Coronary artery (tissue), 2 donors: ENCODE measurements at regions not wholly inside any gene's neighbourhood (a gene's known extent, or its start where the extent isn't known, plus 50 kb on each side); places are given as distances from the start of the nearest gene placed in this dataset.
"Not testable (repeated sequence)": the region's sequence is repeated elsewhere in the genome, so short reads cannot be mapped to it uniquely, and the experiment has no call there.

ENCODE experiments used
- DNase-seq: peaks from one replicate; pipeline ENCODE4 v3.0.0-alpha.2; 2017; ENCODE audit warnings: low spot score
- H3K27ac ChIP-seq, 2 donors: fragments of 200-600 bp; sonication (generic); one replicate each; pipeline ENCODE4 v1.5.1; 2016 to 2019
- H3K4me3 ChIP-seq: fragments of 200-600 bp; sonication (generic); 2 replicates; pipeline ENCODE4 v1.5.1; 2016; ENCODE audit warnings: mild to moderate bottlenecking, moderate library complexity
- CTCF ChIP-seq: fragments of 200-600 bp; sonication (generic); IDR thresholded peaks from one replicate; pipeline ENCODE4 v1.5.1; 2019; ENCODE audit warnings: antibody characterized with exemption

- no peak overlapping the region for H3K27ac ChIP-seq
- DNase-seq, result no peak
- no peak overlapping the region for H3K4me3 ChIP-seq
- TF ChIP-seq CTCF, result no peak
Measured at GRCh38 chr14:95770777-95771176, 56.9 kb upstream of the TCL1A start.

GRCh38 chr14:95769976-95770375 is 56.1 kb upstream of the TCL1A start:
- DNase-seq, result no peak
- Histone ChIP-seq H3K27ac (no peak overlapping the region), H3K4me3 (no peak overlapping the region)
- TF ChIP-seq CTCF, result no peak

- H3K4me3 ChIP-seq, DNase-seq, H3K27ac ChIP-seq: not testable (repeated sequence)
Measured at GRCh38 chr14:95769431-95769830, 55.5 kb upstream of the TCL1A start.

GRCh38 chr14:95765051-95765450 is 51.1 kb upstream of the TCL1A start:
- DNase-seq, result no peak
- TF ChIP-seq CTCF, result no peak
- Histone ChIP-seq H3K4me3 (no peak overlapping the region), H3K27ac (no peak overlapping the region)

GRCh38 chr14:95763875-95764274 is 50.0 kb upstream of the TCL1A start:
- Histone ChIP-seq H3K27ac (no peak overlapping the region), H3K4me3 (no peak overlapping the region)
- DNase-seq, result no peak
- TF ChIP-seq CTCF, result no peak
